Endothelial cell of umbilical vein (primary cell): ENCODE measurements at regions not wholly inside any gene's neighbourhood (a gene's known extent, or its start where the extent isn't known, plus 50 kb on each side); places are given as distances from the start of the nearest gene placed in this dataset.

Source experiments
- CTCF ChIP-seq, 2 donors: IDR thresholded peaks; 1 replicate in 1 of 2; 2 replicates in 1 of 2; pipeline ENCODE4 v1.5.1; 2011; ENCODE audit warnings: low read length in 2 of 2, mild to moderate bottlenecking in 2 of 2, moderate library complexity in 2 of 2, control low read depth in 1 of 2, inconsistent platforms in 1 of 2, low read depth in 1 of 2; ENCODE audit not compliant: insufficient read depth in 1 of 2; ENCODE audit errors: extremely low read depth in 1 of 2
- MYC ChIP-seq: IDR thresholded peaks from one replicate; pipeline ENCODE4 v1.6.1; 2011; ENCODE audit warnings: mild to moderate bottlenecking, low read depth, low read length
- POLR2A ChIP-seq: IDR thresholded peaks from 2 replicates; pipeline ENCODE4 v1.6.1; 2012; ENCODE audit warnings: low read depth, mild to moderate bottlenecking, control low read depth, low read length
- POLR2AphosphoS5 ChIP-seq: IDR thresholded peaks from 2 replicates; pipeline ENCODE4 v1.6.1; 2012; ENCODE audit warnings: low read depth, mild to moderate bottlenecking, control low read depth, low read length, moderate library complexity; ENCODE audit not compliant: insufficient read depth

GRCh38 chr3:19012846-19013245, 135.5 kb upstream of the KCNH8 start:
- TF ChIP-seq POLR2A (no peak), CTCF (IDR thresholded peaks at IDR 0.05; ENCODE audit: extremely low read depth in 1 of 2, insufficient read depth in 1 of 2, low read depth in 1 of 2, low read length in 2 of 2) (no peak), POLR2AphosphoS5 (no peak), MYC (no peak)
